Thyroid gland (tissue), 4 donors: ENCODE measurements at regions not wholly inside any gene's neighbourhood (a gene's known extent, or its start where the extent isn't known, plus 50 kb on each side); places are given as distances from the start of the nearest gene placed in this dataset.

Experiments
- POLR2A ChIP-seq, 2 donors: fragments of 450-650 bp; IDR thresholded peaks; one replicate each; pipeline ENCODE4 v1.6.1; 2017; ENCODE audit warnings: antibody characterized with exemption in 2 of 2, mild to moderate bottlenecking in 2 of 2, moderate library complexity in 1 of 2
- TF ChIP-seq, protein P1 (sequence below), 6 experiments: fragments of 200-600 bp in 3 of 6; fragments of 450-650 bp in 3 of 6; sonication (generic) in 3 of 6; IDR thresholded peaks; one replicate each; pipeline ENCODE4 v1.5.1; 2016 to 2019; ENCODE audit warnings: antibody characterized with exemption in 6 of 6, mild to moderate bottlenecking in 2 of 6, inconsistent platforms in 1 of 6, moderate library complexity in 1 of 6

DNA sequence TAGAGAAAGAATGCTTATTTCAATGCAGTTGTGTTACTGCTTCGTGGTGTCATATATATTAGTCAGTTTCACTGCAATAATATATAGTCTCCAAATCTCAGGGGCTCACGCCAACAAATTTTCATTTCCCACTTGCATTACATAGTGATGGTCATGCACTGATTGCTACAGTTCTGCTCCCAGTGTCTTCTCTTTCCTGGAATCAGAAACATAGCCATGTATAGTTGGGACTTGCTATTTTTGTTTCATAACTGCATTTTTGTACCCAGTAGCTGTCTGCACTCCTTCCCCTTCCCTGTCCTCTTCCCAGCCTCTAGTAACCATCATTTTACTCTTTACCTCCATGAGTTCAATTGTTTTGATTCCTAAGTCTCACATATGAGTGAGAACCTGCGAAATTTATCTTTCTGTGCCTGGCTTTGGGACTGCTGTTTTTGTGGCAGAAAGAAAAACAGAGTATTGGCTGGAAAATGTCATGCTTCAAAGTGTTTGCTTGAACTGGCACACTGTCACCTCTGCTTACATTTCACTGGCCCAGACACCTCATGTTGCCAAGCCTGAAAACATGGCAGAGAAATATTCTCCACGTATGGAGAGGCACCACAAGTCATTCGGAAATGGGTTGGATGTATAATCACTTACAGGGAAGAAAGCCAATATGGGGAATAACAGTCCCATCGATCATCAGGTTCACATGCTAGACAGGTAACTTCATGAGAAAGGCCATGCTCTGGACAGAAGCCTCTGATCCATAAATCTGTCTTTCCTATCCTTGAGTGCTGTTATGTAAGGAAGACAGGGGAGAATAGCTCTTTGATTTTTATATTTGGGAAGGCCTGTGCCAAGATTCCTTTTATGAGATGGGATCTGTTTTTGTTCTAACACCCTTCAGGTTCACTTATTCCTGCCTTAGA lies 60.4 kb upstream of the BACH1 start:
- TF ChIP-seq POLR2A (IDR thresholded peaks at IDR 0.05): no peak
- TF ChIP-seq, protein P1, sequence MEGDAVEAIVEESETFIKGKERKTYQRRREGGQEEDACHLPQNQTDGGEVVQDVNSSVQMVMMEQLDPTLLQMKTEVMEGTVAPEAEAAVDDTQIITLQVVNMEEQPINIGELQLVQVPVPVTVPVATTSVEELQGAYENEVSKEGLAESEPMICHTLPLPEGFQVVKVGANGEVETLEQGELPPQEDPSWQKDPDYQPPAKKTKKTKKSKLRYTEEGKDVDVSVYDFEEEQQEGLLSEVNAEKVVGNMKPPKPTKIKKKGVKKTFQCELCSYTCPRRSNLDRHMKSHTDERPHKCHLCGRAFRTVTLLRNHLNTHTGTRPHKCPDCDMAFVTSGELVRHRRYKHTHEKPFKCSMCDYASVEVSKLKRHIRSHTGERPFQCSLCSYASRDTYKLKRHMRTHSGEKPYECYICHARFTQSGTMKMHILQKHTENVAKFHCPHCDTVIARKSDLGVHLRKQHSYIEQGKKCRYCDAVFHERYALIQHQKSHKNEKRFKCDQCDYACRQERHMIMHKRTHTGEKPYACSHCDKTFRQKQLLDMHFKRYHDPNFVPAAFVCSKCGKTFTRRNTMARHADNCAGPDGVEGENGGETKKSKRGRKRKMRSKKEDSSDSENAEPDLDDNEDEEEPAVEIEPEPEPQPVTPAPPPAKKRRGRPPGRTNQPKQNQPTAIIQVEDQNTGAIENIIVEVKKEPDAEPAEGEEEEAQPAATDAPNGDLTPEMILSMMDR (IDR thresholded peaks at IDR 0.05): no peak
